ENCODE measurements at regions not wholly inside any gene's neighbourhood (a gene's known extent, or its start where the extent isn't known, plus 50 kb on each side); places are given as distances from the start of the nearest gene placed in this dataset.

DNA sequence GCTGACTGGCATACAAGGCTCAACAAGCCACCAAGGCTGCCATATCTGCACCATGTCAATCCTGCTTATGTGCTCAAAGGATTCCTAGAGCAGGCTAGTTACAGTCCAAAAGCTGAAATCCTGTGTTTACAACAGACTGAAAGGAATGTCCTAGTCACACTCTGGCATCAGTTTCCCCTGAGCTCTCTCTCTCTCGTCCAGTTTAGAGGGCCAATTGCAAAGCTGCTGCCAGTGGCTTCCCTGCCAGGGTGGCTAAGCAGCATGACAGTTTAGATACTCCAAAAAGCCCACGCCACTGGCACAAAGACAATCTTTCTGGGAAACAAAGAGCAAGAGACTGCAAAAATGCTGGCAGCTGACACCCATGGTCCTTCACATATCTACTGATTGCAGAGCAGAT, 392.1 kb downstream of the RPS29 start:
- TF ChIP-seq, protein P1, sequence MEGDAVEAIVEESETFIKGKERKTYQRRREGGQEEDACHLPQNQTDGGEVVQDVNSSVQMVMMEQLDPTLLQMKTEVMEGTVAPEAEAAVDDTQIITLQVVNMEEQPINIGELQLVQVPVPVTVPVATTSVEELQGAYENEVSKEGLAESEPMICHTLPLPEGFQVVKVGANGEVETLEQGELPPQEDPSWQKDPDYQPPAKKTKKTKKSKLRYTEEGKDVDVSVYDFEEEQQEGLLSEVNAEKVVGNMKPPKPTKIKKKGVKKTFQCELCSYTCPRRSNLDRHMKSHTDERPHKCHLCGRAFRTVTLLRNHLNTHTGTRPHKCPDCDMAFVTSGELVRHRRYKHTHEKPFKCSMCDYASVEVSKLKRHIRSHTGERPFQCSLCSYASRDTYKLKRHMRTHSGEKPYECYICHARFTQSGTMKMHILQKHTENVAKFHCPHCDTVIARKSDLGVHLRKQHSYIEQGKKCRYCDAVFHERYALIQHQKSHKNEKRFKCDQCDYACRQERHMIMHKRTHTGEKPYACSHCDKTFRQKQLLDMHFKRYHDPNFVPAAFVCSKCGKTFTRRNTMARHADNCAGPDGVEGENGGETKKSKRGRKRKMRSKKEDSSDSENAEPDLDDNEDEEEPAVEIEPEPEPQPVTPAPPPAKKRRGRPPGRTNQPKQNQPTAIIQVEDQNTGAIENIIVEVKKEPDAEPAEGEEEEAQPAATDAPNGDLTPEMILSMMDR (IDR thresholded peaks at IDR 0.05): no peak
- TF ChIP-seq EZH2phosphoT487 (IDR thresholded peaks at IDR 0.05) (no peak), EZH2 (IDR thresholded peaks at IDR 0.05) (no peak)

Measured in neural progenitor cell (in vitro differentiated cells).